RWPE2 (cell line): ENCODE measurements at regions not wholly inside any gene's neighbourhood (a gene's known extent, or its start where the extent isn't known, plus 50 kb on each side); places are given as distances from the start of the nearest gene placed in this dataset.
A peak's percentile ranks its signal among the peaks of the same experiment; 100 is the strongest.
"Not testable (repeated sequence)": the region's sequence is repeated elsewhere in the genome, so short reads cannot be mapped to it uniquely, and the experiment has no call there.

ENCODE experiments used
- ATAC-seq: fragments of 200-7000 bp; cut with Tn5 transposase; 3 replicates; pipeline ENCODE4 v1.9.1; 2021; ENCODE audit warnings: low read depth
- DNase-seq: peaks from one replicate; pipeline ENCODE4 v3.0.0-alpha.2; 2020; ENCODE audit warnings: low spot score
- H3K27ac ChIP-seq: fragments of 450-650 bp; 2 replicates; pipeline ENCODE4 v1.5.1; 2017; ENCODE audit warnings: mild to moderate bottlenecking; ENCODE audit not compliant: poor library complexity, severe bottlenecking
- H3K27me3 ChIP-seq: fragments of 250-450 bp; sonication (Bioruptor Pico); 2 replicates; pipeline ENCODE4 v1.5.1; 2021; ENCODE audit warnings: mild to moderate bottlenecking, moderate library complexity; ENCODE audit not compliant: insufficient read depth, poor library complexity, severe bottlenecking
- H3K36me3 ChIP-seq: fragments of 250-450 bp; sonication (Bioruptor Pico); 2 replicates; pipeline ENCODE4 v1.5.1; 2020; ENCODE audit warnings: low read depth, mild to moderate bottlenecking, moderate library complexity
- H3K4me1 ChIP-seq: fragments of 250-450 bp; sonication (Bioruptor Pico); 2 replicates; pipeline ENCODE4 v1.5.1; 2021; ENCODE audit warnings: mild to moderate bottlenecking, moderate library complexity; ENCODE audit not compliant: insufficient read depth, poor library complexity, severe bottlenecking
- H3K4me3 ChIP-seq: fragments of 250-450 bp; sonication (Bioruptor Pico); 2 replicates; pipeline ENCODE4 v1.5.1; 2021; ENCODE audit warnings: mild to moderate bottlenecking, moderate library complexity; ENCODE audit not compliant: severe bottlenecking
- H3K9me3 ChIP-seq: fragments of 250-450 bp; sonication (Bioruptor Pico); 2 replicates; pipeline ENCODE4 v1.5.1; 2021; ENCODE audit warnings: mild to moderate bottlenecking, moderate library complexity; ENCODE audit not compliant: severe bottlenecking
- TF ChIP-seq, protein P1 (sequence below): fragments of 450-650 bp; IDR thresholded peaks from one replicate; pipeline ENCODE4 v1.5.1; 2017; ENCODE audit warnings: mild to moderate bottlenecking, moderate library complexity; ENCODE audit not compliant: poor library complexity, severe bottlenecking

DNA sequence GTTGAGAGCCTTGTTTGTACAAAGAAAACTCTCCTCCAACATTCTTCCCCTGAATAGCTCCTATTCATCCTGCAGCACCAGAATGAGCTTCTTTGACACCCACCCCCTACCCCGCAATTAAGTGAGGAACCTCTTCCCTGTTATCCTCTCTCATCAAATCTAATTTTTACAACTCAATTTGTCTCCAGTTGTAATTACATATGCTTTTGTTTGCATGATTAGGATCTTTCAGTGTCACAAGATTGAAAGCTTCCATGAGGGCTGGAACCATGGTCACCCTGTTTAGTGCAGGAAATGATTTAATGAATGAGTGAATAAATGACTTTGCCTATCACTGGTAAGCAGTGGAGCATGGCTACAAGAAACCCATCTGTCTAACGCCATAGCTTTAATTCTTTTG is 334.6 kb upstream of the KLHL29 start:
- H3K36me3 ChIP-seq = no peaks in the 10 kb centered on the region
- peaks cover 2% of the 10 kb centered on the region for H3K9me3 ChIP-seq
- no peak overlapping the region for H3K4me3 ChIP-seq
- no peaks in the 10 kb centered on the region for H3K4me1 ChIP-seq
- TF ChIP-seq, protein P1, sequence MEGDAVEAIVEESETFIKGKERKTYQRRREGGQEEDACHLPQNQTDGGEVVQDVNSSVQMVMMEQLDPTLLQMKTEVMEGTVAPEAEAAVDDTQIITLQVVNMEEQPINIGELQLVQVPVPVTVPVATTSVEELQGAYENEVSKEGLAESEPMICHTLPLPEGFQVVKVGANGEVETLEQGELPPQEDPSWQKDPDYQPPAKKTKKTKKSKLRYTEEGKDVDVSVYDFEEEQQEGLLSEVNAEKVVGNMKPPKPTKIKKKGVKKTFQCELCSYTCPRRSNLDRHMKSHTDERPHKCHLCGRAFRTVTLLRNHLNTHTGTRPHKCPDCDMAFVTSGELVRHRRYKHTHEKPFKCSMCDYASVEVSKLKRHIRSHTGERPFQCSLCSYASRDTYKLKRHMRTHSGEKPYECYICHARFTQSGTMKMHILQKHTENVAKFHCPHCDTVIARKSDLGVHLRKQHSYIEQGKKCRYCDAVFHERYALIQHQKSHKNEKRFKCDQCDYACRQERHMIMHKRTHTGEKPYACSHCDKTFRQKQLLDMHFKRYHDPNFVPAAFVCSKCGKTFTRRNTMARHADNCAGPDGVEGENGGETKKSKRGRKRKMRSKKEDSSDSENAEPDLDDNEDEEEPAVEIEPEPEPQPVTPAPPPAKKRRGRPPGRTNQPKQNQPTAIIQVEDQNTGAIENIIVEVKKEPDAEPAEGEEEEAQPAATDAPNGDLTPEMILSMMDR = no peak
- H3K27ac ChIP-seq = no peak overlapping the region
- ATAC-seq (no peak), DNase-seq (no peak)
- no peaks in the 10 kb centered on the region for H3K27me3 ChIP-seq

DNA sequence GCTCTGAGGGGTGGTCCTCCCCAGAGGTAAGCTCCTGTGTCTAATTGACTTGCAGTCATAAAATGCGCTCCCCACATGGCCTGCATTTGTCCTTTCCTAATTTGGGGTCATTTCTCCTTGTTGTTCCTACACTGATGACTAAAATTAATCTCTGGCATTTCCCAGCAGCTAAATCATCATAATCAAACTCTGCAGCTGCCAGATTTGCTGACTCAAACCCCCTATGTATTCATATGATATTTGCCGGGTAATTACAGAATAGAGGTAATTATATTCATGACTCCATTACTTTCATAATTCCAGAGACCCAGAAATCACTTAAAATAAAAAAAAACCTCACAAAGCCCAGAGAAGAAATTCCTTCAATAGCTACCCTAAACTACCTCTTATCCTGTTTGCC is 331.4 kb upstream of the KLHL29 start:
- Histone ChIP-seq H3K4me3 (no peak overlapping the region), H3K36me3 (no peaks in the 10 kb centered on the region), H3K4me1 (no peaks in the 10 kb centered on the region), H3K27ac (no peak overlapping the region), H3K9me3 (no peaks in the 10 kb centered on the region), H3K27me3 (no peaks in the 10 kb centered on the region)
- no peak for DNase-seq
- no peak for ATAC-seq
- TF ChIP-seq, protein P1 = no peak

DNA sequence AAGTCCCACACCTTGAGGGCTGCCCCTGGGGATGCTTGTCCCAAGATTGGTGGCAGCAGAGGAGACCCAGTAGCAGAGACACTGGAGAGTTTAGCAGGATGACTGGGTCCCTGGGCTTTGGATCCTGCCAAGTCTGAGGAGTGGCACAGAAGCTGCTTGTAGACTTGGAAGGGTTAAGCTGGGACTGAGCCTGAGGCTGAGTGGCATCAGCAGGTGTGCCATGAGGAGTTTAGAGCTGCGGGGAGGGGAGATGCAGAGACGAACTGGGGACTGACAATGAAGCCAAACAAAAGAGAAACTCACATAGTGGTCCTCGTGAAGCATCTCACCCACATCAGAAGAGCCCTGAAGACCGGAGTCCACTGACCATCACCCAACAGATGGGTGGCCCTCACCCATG is 329.7 kb upstream of the KLHL29 start:
- H3K9me3 ChIP-seq = no peaks in the 10 kb centered on the region
- ATAC-seq (no peak), DNase-seq (no peak)
- H3K4me3 ChIP-seq = no peak overlapping the region
- no peak overlapping the region for H3K27ac ChIP-seq
- TF ChIP-seq, protein P1 = no peak
- no peaks in the 10 kb centered on the region for H3K4me1 ChIP-seq
- H3K27me3 ChIP-seq = no peaks in the 10 kb centered on the region
- H3K36me3 ChIP-seq = no peaks in the 10 kb centered on the region

DNA sequence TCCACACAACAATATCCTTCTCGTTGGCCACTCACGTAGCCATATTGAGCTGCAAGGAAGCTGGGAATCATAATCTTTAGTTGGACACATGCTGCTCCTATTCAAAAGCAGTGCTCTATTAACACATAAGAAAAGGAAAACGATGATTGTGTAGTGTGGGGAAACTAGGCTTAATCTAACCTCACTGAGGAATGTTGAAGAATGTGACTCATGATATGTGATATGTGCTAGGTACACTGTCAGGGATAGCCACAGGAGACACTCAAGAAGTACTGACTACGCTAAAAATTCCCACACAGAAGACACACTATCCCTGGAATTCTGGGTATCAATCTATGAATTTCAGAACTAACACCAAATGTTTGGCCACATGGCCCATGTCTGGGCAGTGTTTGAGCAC is 328.1 kb upstream of the KLHL29 start:
- H3K4me1 ChIP-seq, DNase-seq, H3K4me3 ChIP-seq, H3K27ac ChIP-seq, H3K27me3 ChIP-seq, H3K9me3 ChIP-seq, H3K36me3 ChIP-seq: not testable (repeated sequence)
- ATAC-seq = peak; percentile 77

DNA sequence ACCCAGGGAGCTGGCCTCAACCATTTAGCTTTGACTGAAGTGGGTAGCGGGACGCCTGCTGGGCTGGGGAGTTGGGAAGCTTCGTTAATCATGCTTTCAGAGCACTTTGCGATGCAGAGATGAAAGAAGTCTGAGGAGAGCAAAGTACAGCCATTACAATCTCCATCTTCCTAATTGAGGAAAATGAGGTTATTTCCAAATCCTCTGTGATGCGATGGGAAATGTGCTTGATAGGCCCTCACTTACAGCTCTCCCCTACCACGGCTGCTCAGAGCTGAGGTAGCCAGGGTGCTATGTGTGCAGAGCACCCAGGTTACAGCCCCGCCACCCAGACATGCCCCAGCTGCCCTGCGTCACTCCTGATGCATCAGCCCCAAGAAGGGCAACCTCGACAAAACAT is 326.5 kb upstream of the KLHL29 start:
- Histone ChIP-seq H3K36me3 (no peaks in the 10 kb centered on the region), H3K27ac (no peak overlapping the region), H3K27me3 (no peaks in the 10 kb centered on the region), H3K4me1 (no peaks in the 10 kb centered on the region), H3K9me3 (no peaks in the 10 kb centered on the region), H3K4me3 (no peak overlapping the region)
- DNase-seq (no peak), ATAC-seq (no peak)
- TF ChIP-seq, protein P1 = no peak
